Sigmoid colon (tissue), 6 donors: ENCODE measurements at regions not wholly inside any gene's neighbourhood (a gene's known extent, or its start where the extent isn't known, plus 50 kb on each side); places are given as distances from the start of the nearest gene placed in this dataset.

Experiments used
- DNase-seq: peaks from one replicate; pipeline ENCODE4 v3.0.0-alpha.2; 2019
- H3K27ac ChIP-seq, 4 donors: fragments of 200-600 bp; sonication (generic); one replicate each; pipeline ENCODE4 v1.5.1; 2016 to 2019; ENCODE audit warnings: mild to moderate bottlenecking in 1 of 4
- H3K27me3 ChIP-seq, 3 donors: fragments of 200-600 bp; sonication (generic); one replicate each; pipeline ENCODE4 v1.5.1; 2019; ENCODE audit warnings: mild to moderate bottlenecking in 1 of 3
- H3K36me3 ChIP-seq, 4 donors: fragments of 200-600 bp; sonication (generic); one replicate each; pipeline ENCODE4 v1.5.1; 2016 to 2019
- H3K4me1 ChIP-seq, 4 donors: fragments of 200-600 bp; sonication (generic); one replicate each; pipeline ENCODE4 v1.5.1; 2017 to 2019
- H3K4me3 ChIP-seq, 4 donors: fragments of 200-600 bp; sonication (generic); one replicate each; pipeline ENCODE4 v1.5.1; 2017 to 2019; ENCODE audit warnings: mild to moderate bottlenecking in 2 of 4, moderate library complexity in 1 of 4
- H3K9me3 ChIP-seq, 4 donors: fragments of 200-600 bp in 3 of 4; sonication (generic) in 3 of 4; one replicate each; pipeline versions ENCODE4 v1.5.1 to v1.6.1; 2013 to 2019
- EP300 ChIP-seq, 4 donors: sonication (generic); formaldehyde crosslinking; IDR thresholded peaks; one replicate each; pipeline ENCODE4 v1.6.1; 2017; ENCODE audit warnings: antibody characterized with exemption in 4 of 4
- POLR2A ChIP-seq, 2 donors: fragments of 450-650 bp; IDR thresholded peaks; one replicate each; pipeline ENCODE4 v1.6.1; 2016; ENCODE audit warnings: antibody characterized with exemption in 2 of 2, mild to moderate bottlenecking in 2 of 2, moderate library complexity in 2 of 2
- POLR2AphosphoS5 ChIP-seq, 4 donors: sonication (generic); formaldehyde crosslinking; IDR thresholded peaks; one replicate each; pipeline ENCODE4 v1.6.1; 2017; ENCODE audit warnings: antibody characterized with exemption in 4 of 4
- WGBS, 2 donors: extraction: QIAGEN DNeasy Blood & Tissue Kit; methylation state at CpG; one replicate each; pipeline ENCODE4 v1.1.7; 2013; 5-methylcytosine and 5-hydroxymethylcytosine counted together
- intact Hi-C: fragments of 100-400 bp; cut with DNase I; formaldehyde crosslinking; loops from one replicate; pipeline ENCODE4 v1.15.1; 2023
- TF ChIP-seq, protein P1 (sequence below), 4 experiments: fragments of 450-650 bp in 3 of 4; fragments of 200-600 bp in 1 of 4; IDR thresholded peaks; one replicate each; pipeline ENCODE4 v1.5.1; 2016 to 2019; ENCODE audit warnings: antibody characterized with exemption in 4 of 4, mild to moderate bottlenecking in 3 of 4, moderate library complexity in 2 of 4
- donor health status: healthy with polysubstance abuse.
- donor health status: healthy.

DNA sequence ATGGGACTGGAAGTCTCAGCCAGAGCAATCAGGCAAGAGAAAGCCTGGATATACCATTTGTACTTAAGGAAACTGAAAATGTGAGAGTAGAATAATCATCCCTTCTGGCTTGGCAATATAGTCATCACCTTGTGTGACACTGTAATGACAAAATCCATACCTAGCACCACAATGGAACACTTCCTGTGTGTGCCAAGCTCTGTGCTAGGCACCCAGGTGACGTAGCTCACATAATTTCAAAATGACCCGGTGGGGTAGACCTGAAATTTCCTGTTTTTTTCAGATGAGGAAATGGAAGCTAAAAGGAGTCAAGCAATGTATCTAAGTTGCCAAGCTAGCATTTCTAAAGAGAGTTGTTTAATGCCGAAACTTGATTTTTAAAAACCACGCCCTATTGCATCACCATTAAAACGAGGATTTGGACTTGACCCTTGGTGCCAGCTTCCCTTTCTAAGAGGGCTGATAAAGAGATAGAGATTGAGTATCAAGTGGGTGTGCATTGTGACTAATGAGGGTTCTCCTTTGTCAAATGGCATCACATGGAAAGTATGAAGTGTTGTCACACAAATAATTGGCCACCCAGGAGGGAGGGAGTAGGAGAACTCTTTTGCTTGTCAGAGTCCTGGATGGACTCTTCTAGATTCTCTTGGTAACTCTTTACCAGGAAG lies 141.3 kb upstream of the PDZRN3 start:
- Histone ChIP-seq H3K4me3 (no peak overlapping the region), H3K36me3 (no peaks in the 10 kb centered on the region), H3K4me1 (peaks cover 0 to 14% (median 3%) of the 10 kb centered on the region in 4 donors), H3K27ac (peak overlapping the region; percentile 48 to 76 (median 64)), H3K27me3 (no peaks in the 10 kb centered on the region), H3K9me3 (peaks cover 0 to 2% (median 0%) of the 10 kb centered on the region in 4 donors)
- WGBS, 2 donors, result 78 to 81% methylated on average over 5 of the region's 5 CpGs
- intact Hi-C loops, result no loop called here
- no peak for TF ChIP-seq POLR2A (IDR thresholded peaks at IDR 0.05)
- no peak for TF ChIP-seq EP300 (IDR thresholded peaks at IDR 0.05)
- no peak for TF ChIP-seq POLR2AphosphoS5 (IDR thresholded peaks at IDR 0.05)
- TF ChIP-seq, protein P1, sequence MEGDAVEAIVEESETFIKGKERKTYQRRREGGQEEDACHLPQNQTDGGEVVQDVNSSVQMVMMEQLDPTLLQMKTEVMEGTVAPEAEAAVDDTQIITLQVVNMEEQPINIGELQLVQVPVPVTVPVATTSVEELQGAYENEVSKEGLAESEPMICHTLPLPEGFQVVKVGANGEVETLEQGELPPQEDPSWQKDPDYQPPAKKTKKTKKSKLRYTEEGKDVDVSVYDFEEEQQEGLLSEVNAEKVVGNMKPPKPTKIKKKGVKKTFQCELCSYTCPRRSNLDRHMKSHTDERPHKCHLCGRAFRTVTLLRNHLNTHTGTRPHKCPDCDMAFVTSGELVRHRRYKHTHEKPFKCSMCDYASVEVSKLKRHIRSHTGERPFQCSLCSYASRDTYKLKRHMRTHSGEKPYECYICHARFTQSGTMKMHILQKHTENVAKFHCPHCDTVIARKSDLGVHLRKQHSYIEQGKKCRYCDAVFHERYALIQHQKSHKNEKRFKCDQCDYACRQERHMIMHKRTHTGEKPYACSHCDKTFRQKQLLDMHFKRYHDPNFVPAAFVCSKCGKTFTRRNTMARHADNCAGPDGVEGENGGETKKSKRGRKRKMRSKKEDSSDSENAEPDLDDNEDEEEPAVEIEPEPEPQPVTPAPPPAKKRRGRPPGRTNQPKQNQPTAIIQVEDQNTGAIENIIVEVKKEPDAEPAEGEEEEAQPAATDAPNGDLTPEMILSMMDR (IDR thresholded peaks at IDR 0.05), result no peak
- DNase-seq, result no peak

DNA sequence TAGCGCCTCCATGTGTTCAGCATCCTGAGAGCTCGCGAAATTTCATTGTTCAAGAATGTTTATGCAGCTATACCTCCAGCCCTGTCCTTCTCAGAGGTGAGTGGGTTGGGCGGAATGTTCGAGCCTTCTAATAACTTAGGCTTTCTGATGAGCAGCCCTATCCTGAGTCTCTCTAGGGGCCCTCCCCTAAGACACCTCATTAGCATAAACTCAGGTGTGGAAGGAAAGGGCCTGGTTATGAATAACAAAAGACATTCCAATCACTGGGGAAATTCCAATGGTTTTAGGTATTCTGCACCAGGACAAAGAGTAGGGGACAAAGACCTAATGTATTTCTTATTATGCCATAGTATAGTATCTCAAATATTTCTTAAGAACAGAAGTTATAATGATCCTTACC lies 138.1 kb upstream of the PDZRN3 start:
- Histone ChIP-seq H3K9me3 (peaks cover 0 to 2% (median 0%) of the 10 kb centered on the region in 4 donors), H3K27ac (no peak overlapping the region), H3K4me1 (peaks cover 0 to 19% (median 13%) of the 10 kb centered on the region in 4 donors), H3K27me3 (no peaks in the 10 kb centered on the region), H3K4me3 (no peak overlapping the region), H3K36me3 (no peaks in the 10 kb centered on the region)
- no peak for TF ChIP-seq POLR2AphosphoS5 (IDR thresholded peaks at IDR 0.05)
- TF ChIP-seq EP300 (IDR thresholded peaks at IDR 0.05), result no peak
- TF ChIP-seq POLR2A (IDR thresholded peaks at IDR 0.05), result no peak
- TF ChIP-seq, protein P1 (IDR thresholded peaks at IDR 0.05), result no peak
- 93 to 95% methylated on average over 5 of the region's 5 CpGs for WGBS, 2 donors
- DNase-seq, result no peak
- intact Hi-C loops, result no loop called here

DNA sequence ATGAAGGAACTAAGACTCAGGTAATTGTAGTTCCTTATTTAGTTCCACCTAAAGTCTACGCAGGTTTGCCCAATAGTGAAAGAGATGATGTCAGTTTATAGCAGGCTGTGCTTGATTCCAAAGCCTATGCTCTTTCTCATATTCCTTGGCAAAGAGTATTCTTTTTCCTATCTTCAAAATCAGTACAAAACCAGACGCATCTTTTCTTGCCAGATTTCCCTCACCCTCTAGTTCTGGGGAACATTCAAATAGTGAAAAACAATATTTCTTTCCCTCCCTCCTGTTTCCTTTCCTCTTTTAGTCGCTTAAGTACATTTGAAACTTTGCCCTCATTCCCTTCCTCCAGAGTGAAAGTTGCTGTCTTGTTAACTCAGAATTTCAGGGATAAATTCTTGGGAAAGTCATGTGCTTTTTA lies 134.6 kb upstream of the PDZRN3 start:
- TF ChIP-seq EP300 (IDR thresholded peaks at IDR 0.05) (no peak), POLR2AphosphoS5 (IDR thresholded peaks at IDR 0.05) (peak in 3 of 4 donors; percentile 49 to 68 (median 51))
- TF ChIP-seq, protein P1 (IDR thresholded peaks at IDR 0.05), result no peak
- H3K4me1 ChIP-seq, result peaks cover 0 to 14% (median 6%) of the 10 kb centered on the region in 4 donors
- H3K4me3 ChIP-seq, result peak overlapping the region in 1 of 4 donors; percentile 1
- H3K27ac ChIP-seq, result peak overlapping the region in 3 of 4 donors; percentile 39 to 61 (median 59)
- intact Hi-C loops, result no loop called here
- H3K9me3 ChIP-seq, result no peaks in the 10 kb centered on the region
- WGBS, 2 donors, result 15 to 48% methylated on average over 3 of the region's 3 CpGs
- H3K27me3 ChIP-seq, result no peaks in the 10 kb centered on the region
- no peak for DNase-seq
- no peaks in the 10 kb centered on the region for H3K36me3 ChIP-seq

DNA sequence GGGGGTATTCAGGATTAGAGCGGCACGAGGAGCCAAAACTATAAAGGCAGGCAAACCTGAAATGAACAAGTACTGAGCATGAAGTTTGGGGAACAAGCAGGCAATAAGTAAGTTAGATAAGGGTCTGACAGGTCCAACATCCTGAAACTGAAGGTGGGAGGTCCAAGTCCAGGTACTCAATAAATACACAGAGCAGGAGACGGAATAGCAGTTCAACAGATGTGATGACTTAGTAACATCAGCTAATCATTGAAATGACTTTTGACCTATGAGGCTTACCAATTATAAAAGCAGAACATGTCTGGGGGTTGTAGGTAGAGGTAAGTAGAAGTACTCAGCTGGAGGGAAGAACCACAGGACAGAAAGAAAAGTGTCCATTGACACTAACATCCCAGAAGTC lies 132.8 kb upstream of the PDZRN3 start:
- intact Hi-C loops, result no loop called here
- H3K27ac ChIP-seq, result no peak overlapping the region
- no peak for DNase-seq
- WGBS, 2 donors, result 77 to 88% methylated on average over 3 of the region's 3 CpGs
- H3K4me1 ChIP-seq, result peaks cover 0 to 14% (median 6%) of the 10 kb centered on the region in 4 donors
- H3K9me3 ChIP-seq, result no peaks in the 10 kb centered on the region
- no peak for TF ChIP-seq POLR2AphosphoS5 (IDR thresholded peaks at IDR 0.05)
- TF ChIP-seq, protein P1 (IDR thresholded peaks at IDR 0.05), result no peak
- TF ChIP-seq EP300 (IDR thresholded peaks at IDR 0.05), result no peak
- no peak for TF ChIP-seq POLR2A (IDR thresholded peaks at IDR 0.05)
- no peaks in the 10 kb centered on the region for H3K27me3 ChIP-seq
- H3K36me3 ChIP-seq, result no peaks in the 10 kb centered on the region
- no peak overlapping the region for H3K4me3 ChIP-seq
